ENCODE measurements at regions not wholly inside any gene's neighbourhood (a gene's known extent, or its start where the extent isn't known, plus 50 kb on each side); places are given as distances from the start of the nearest gene placed in this dataset.

DNA sequence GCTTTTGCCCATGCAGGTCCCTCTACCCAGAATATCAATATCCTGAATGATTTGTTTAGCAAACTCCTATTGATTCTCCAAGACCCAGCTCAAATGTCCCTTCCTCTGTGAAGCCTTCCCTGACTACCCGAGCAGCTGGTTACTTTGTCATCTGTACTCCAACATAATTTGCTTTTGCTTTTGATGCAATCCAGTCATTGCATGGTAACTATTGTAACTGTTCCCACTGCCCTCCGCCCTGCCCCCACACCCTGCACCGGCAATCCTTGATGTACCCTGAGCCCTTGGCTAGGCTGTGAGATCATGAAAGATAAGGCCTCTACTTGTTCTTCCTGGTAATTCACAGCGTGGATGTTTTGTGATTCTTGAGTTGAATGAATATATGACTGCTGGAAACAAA lies 119.9 kb upstream of the BOD1 start:
- TF ChIP-seq RAD21 (IDR thresholded peaks at IDR 0.05; ENCODE audit: low read depth) = no peak
- TF ChIP-seq, protein P1, sequence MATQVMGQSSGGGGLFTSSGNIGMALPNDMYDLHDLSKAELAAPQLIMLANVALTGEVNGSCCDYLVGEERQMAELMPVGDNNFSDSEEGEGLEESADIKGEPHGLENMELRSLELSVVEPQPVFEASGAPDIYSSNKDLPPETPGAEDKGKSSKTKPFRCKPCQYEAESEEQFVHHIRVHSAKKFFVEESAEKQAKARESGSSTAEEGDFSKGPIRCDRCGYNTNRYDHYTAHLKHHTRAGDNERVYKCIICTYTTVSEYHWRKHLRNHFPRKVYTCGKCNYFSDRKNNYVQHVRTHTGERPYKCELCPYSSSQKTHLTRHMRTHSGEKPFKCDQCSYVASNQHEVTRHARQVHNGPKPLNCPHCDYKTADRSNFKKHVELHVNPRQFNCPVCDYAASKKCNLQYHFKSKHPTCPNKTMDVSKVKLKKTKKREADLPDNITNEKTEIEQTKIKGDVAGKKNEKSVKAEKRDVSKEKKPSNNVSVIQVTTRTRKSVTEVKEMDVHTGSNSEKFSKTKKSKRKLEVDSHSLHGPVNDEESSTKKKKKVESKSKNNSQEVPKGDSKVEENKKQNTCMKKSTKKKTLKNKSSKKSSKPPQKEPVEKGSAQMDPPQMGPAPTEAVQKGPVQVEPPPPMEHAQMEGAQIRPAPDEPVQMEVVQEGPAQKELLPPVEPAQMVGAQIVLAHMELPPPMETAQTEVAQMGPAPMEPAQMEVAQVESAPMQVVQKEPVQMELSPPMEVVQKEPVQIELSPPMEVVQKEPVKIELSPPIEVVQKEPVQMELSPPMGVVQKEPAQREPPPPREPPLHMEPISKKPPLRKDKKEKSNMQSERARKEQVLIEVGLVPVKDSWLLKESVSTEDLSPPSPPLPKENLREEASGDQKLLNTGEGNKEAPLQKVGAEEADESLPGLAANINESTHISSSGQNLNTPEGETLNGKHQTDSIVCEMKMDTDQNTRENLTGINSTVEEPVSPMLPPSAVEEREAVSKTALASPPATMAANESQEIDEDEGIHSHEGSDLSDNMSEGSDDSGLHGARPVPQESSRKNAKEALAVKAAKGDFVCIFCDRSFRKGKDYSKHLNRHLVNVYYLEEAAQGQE (IDR thresholded peaks at IDR 0.05; ENCODE audit: low read depth) = no peak
- TF ChIP-seq, protein P2, sequence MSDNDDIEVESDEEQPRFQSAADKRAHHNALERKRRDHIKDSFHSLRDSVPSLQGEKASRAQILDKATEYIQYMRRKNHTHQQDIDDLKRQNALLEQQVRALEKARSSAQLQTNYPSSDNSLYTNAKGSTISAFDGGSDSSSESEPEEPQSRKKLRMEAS (IDR thresholded peaks at IDR 0.05) = no peak
